ENCODE measurements at regions not wholly inside any gene's neighbourhood (a gene's known extent, or its start where the extent isn't known, plus 50 kb on each side); places are given as distances from the start of the nearest gene placed in this dataset.

DNA sequence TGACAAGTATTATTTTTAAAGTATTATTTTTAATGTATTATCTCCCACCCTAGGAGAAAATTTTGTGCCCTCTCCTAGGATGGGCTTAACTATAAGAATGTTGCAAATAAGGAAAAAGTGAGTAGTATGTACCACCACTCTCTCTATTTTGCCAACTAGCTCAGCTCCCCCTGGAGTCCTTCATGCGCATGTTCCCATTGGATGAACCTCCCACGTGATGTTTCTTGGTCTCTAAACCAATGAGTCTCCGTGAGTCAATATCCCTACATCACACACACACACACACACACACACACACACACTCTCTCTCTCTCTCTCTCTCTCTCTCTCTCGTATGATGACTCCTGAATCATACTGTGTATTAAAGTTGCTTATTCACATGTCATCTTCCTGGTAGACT, 129.7 kb upstream of the ZFP42 start:
- no peak for TF ChIP-seq EZH2 (IDR thresholded peaks at IDR 0.05; ENCODE audit: borderline replicate concordance, insufficient read depth, low read depth, low read length, poor library complexity, severe bottlenecking)
- TF ChIP-seq, protein P1, sequence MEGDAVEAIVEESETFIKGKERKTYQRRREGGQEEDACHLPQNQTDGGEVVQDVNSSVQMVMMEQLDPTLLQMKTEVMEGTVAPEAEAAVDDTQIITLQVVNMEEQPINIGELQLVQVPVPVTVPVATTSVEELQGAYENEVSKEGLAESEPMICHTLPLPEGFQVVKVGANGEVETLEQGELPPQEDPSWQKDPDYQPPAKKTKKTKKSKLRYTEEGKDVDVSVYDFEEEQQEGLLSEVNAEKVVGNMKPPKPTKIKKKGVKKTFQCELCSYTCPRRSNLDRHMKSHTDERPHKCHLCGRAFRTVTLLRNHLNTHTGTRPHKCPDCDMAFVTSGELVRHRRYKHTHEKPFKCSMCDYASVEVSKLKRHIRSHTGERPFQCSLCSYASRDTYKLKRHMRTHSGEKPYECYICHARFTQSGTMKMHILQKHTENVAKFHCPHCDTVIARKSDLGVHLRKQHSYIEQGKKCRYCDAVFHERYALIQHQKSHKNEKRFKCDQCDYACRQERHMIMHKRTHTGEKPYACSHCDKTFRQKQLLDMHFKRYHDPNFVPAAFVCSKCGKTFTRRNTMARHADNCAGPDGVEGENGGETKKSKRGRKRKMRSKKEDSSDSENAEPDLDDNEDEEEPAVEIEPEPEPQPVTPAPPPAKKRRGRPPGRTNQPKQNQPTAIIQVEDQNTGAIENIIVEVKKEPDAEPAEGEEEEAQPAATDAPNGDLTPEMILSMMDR (IDR thresholded peaks at IDR 0.05): no peak
- intact Hi-C loops (cut with micrococcal nuclease): no loop called here
- H3K4me3 ChIP-seq (ENCODE audit: control extremely low read depth in 1 of 5, extremely low read depth in 1 of 5, insufficient read depth in 1 of 5, low read depth in 2 of 5, low read length in 4 of 5): no peak overlapping the region
- peaks cover 0 to 7% (median 0%) of the 10 kb centered on the region in 3 donors for H3K9me3 ChIP-seq (ENCODE audit: control extremely low read depth in 1 of 3, control insufficient read depth in 2 of 3, insufficient read depth in 1 of 3, low read length in 2 of 3)
- H3K27ac Mint-ChIP-seq: no peak overlapping the region
- H2AFZ ChIP-seq (ENCODE audit: insufficient read depth, low read depth, low read length, poor library complexity, severe bottlenecking): no peak overlapping the region
- WGBS (ENCODE audit: insufficient coverage): 82% methylated on average over 2 of the region's 4 CpGs
- no peak overlapping the region for H3K9ac ChIP-seq (ENCODE audit: low read length)
- H3K4me1 ChIP-seq (ENCODE audit: control insufficient read depth in 2 of 2, insufficient read depth in 2 of 2, low read length in 2 of 2): no peaks in the 10 kb centered on the region
- no peaks in the 10 kb centered on the region for H3K79me2 ChIP-seq (ENCODE audit: control insufficient read depth, insufficient read depth, low read length)
- ChIA-PET POLR2A (no interaction called here), CTCF (no interaction called here)
- DNase-seq: no peak
- no peak overlapping the region for H3K27ac ChIP-seq (ENCODE audit: low read length in 2 of 2)
- no peak overlapping the region for H3K4me3 Mint-ChIP-seq
- no peak for ATAC-seq (ENCODE audit: low read depth)
- no peak overlapping the region for H3K4me2 ChIP-seq (replicated peaks; ENCODE audit: low read depth, low read length, poor library complexity, severe bottlenecking)
- H3K36me3 ChIP-seq (replicated peaks in 1 of 2; ENCODE audit: control extremely low read depth in 1 of 2, control insufficient read depth in 1 of 2, extremely low read depth in 1 of 2, insufficient read depth in 2 of 2, low read length in 1 of 2): no peaks in the 10 kb centered on the region
- H3K27me3 ChIP-seq (replicated peaks in 1 of 4; ENCODE audit: control extremely low read depth in 1 of 4, control insufficient read depth in 3 of 4, insufficient read depth in 4 of 4, low read length in 3 of 4): no peaks in the 10 kb centered on the region
- H3K9me3 Mint-ChIP-seq (ENCODE audit: insufficient read depth): peaks cover 2% of the 10 kb centered on the region
- no peaks in the 10 kb centered on the region for H3K4me1 Mint-ChIP-seq
- no peaks in the 10 kb centered on the region for H3K27me3 Mint-ChIP-seq
- H4K20me1 ChIP-seq (ENCODE audit: control insufficient read depth, insufficient read depth, low read length, poor library complexity, severe bottlenecking): no peaks in the 10 kb centered on the region

DNA sequence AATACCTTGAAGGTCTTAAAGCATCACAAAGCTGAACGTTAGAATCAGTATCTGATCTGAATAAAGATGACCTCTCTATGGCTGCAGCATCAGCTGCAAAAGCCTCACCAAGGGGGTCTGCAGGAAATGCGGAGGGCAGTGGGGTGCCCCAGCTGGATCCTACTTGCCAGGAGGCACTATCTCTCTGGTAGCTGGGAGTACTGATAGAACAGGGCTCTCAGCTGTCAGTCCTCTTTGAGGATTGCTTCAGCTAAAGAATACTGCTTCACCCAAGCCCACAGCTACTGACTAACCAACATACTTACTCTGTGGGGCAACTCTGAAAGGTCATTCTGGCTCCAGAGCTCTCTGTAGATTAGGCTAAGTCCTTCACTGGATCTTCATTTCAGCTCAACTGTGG, 112.5 kb upstream of the ZFP42 start:
- ATAC-seq (ENCODE audit: low read depth) (no peak), DNase-seq (no peak)
- WGBS (ENCODE audit: insufficient coverage): 64% methylated on average over 2 of the region's 2 CpGs
- Mint-ChIP-seq H3K9me3 (ENCODE audit: insufficient read depth) (peaks cover 4% of the 10 kb centered on the region), H3K4me1 (no peaks in the 10 kb centered on the region), H3K27ac (no peak overlapping the region), H3K27me3 (no peaks in the 10 kb centered on the region), H3K4me3 (no peak overlapping the region)
- Histone ChIP-seq H2AFZ (ENCODE audit: insufficient read depth, low read depth, low read length, poor library complexity, severe bottlenecking) (no peak overlapping the region), H3K36me3 (replicated peaks in 1 of 2; ENCODE audit: control extremely low read depth in 1 of 2, control insufficient read depth in 1 of 2, extremely low read depth in 1 of 2, insufficient read depth in 2 of 2, low read length in 1 of 2) (no peaks in the 10 kb centered on the region), H3K4me1 (ENCODE audit: control insufficient read depth in 2 of 2, insufficient read depth in 2 of 2, low read length in 2 of 2) (no peaks in the 10 kb centered on the region), H3K4me2 (replicated peaks; ENCODE audit: low read depth, low read length, poor library complexity, severe bottlenecking) (no peak overlapping the region), H3K27ac (ENCODE audit: low read length in 2 of 2) (no peak overlapping the region), H3K9ac (ENCODE audit: low read length) (no peak overlapping the region), H3K4me3 (ENCODE audit: control extremely low read depth in 1 of 5, extremely low read depth in 1 of 5, insufficient read depth in 1 of 5, low read depth in 2 of 5, low read length in 4 of 5) (no peak overlapping the region), H4K20me1 (ENCODE audit: control insufficient read depth, insufficient read depth, low read length, poor library complexity, severe bottlenecking) (no peaks in the 10 kb centered on the region), H3K27me3 (replicated peaks in 1 of 4; ENCODE audit: control extremely low read depth in 1 of 4, control insufficient read depth in 3 of 4, insufficient read depth in 4 of 4, low read length in 3 of 4) (no peaks in the 10 kb centered on the region), H3K79me2 (ENCODE audit: control insufficient read depth, insufficient read depth, low read length) (no peaks in the 10 kb centered on the region), H3K9me3 (ENCODE audit: control extremely low read depth in 1 of 3, control insufficient read depth in 2 of 3, insufficient read depth in 1 of 3, low read length in 2 of 3) (peaks cover 0 to 8% (median 3%) of the 10 kb centered on the region in 3 donors)
- POLR2A ChIA-PET: no interaction called here
- CTCF ChIA-PET: no interaction called here
- no peak for TF ChIP-seq EZH2 (IDR thresholded peaks at IDR 0.05; ENCODE audit: borderline replicate concordance, insufficient read depth, low read depth, low read length, poor library complexity, severe bottlenecking)
- TF ChIP-seq, protein P1 (IDR thresholded peaks at IDR 0.05): no peak
- intact Hi-C loops (cut with micrococcal nuclease): no loop called here

Measured in B cell (primary cell).